NCI-H1930 (cell line): ENCODE measurements at regions not wholly inside any gene's neighbourhood (a gene's known extent, or its start where the extent isn't known, plus 50 kb on each side); places are given as distances from the start of the nearest gene placed in this dataset.

Source experiments
- DNase-seq, 2 experiments: peaks; one replicate each; lab custom pipeline; 2025; lab: John Stamatoyannopoulos, UW

GRCh38 chr3:163672954-163673353 lies 1405.3 kb downstream of the SI start:
- DNase-seq: no peak

DNA sequence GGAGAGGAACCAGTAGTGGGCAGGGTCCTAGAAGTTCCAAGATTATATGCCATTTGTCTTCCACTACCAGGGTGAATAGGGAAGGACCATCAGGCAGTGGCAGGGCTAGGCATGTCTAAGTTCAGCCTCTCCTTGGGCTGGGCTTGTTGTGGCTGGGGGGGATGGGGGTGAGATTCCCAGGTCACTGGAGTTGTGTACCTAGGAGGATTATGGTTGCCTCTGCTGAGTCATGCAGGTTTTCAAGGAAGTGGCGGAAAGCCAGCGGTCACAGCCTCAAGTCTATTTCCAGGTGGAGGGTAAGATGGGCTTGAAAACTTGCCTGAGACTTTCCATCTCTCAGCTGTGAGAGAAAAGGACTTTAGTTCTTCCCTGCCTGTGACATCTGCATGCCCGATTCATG lies 1407.1 kb downstream of the SI start:
- DNase-seq: no peak

DNA sequence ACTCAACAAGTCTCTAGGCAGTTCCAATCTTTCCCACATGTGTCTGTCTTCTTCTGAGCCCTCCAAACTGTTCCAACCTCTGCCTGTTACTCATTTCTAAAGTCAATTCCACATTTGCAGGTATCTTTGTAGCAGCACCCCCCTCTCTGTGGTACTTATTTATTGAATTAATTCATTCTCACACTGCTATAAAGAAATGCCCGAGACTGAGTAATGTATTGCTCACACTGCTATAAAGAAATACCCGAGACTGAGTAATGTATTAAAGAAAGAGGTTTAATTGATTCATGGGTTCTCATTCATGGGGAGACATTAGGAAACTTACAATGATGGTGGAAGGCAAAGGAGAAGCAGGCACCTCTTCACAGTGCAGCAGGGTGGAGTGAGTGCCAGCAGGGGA lies 1413.8 kb downstream of the SI start:
- DNase-seq: no peak

GRCh38 chr3:163657088-163657487 lies 1421.2 kb downstream of the SI start:
- no peak for DNase-seq

- no peak for DNase-seq
Measured at GRCh38 chr3:163655021-163655420, 1423.3 kb downstream of the SI start.

DNA sequence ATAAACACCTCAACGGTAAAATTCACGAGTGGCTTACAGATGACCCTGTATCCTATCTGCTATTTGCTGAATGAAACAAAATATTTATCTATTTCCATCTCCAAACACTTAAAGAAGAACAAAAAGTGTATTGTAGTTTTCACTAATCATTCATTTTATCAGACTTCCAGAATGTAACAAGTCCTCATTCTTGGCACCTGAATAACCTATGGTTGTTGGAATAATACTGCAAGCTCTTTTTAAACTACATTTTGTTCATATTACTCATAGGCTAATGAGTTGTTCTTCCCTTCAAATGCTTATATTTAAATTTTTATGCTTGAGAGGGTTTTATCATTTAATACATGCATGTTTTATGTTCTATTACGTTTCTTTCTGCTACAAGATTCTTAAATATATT lies 1434.1 kb downstream of the SI start:
- no peak for DNase-seq

DNA sequence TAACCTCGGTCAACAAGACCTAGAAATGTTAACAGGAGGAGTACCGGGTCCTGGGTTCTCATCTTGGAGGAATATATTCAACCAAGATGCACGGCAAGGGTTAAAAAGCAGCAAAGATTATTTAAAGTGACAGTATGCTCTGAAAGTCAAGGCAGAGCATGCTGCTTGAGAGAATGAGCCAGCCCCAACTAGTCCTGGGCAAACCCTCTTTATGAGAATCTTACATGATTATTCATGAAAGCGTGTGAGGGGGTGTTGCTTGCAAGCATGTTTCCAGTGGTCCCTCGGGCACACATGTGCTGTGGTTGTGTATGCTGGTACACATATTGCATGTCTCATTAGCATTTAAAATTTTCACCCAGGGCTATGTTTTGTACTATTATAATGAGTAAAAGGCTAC lies 1445.6 kb downstream of the SI start:
- no peak for DNase-seq

- no peak for DNase-seq
Measured at GRCh38 chr3:163626753-163627152, 1451.5 kb downstream of the SI start.

- no peak for DNase-seq
Measured at GRCh38 chr3:163622384-163622783, 1455.9 kb downstream of the SI start.

DNA sequence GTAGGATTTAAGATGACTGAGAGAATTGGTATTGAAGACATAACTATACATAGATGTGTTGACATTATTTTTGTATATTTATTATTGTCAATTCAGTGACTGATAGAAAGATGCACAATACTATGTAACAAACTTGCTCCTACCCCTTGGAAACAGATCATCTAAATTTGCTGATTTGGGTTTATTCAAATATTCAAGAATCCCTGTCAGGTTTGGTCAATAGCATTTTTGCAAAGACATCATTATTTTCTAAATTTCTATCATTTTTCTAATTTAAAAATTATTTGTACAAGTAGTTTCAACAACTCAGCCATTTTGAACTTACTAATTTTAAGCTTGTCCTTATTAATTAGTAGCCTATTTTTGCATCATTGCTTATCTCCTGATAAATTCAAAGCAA lies 1463.4 kb downstream of the SI start:
- DNase-seq: no peak

GRCh38 chr3:163605915-163606314 lies 1472.4 kb downstream of the SI start:
- no peak for DNase-seq

GRCh38 chr3:163601426-163601825 lies 1476.9 kb downstream of the SI start:
- DNase-seq: no peak

GRCh38 chr3:163587342-163587741 lies 1491.0 kb downstream of the SI start:
- no peak for DNase-seq

DNA sequence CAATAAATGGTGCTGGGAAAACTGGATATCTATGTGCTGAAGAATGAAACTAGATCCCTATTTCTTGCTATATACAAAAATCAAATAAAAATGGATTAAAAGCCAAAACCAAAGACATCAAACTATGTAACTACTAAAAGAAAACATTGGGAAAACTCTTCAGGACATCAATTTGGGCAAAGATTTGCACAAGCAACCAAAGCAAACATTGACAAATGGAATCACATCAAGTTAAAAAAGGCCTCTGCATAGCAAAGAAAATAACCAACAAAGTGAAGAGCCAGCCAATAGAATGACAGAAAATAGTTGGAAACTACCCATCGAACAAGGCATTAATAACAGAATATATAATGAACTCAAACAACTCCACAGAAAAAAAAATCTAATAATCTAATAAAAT lies 1495.3 kb downstream of the SI start:
- no peak for DNase-seq

DNA sequence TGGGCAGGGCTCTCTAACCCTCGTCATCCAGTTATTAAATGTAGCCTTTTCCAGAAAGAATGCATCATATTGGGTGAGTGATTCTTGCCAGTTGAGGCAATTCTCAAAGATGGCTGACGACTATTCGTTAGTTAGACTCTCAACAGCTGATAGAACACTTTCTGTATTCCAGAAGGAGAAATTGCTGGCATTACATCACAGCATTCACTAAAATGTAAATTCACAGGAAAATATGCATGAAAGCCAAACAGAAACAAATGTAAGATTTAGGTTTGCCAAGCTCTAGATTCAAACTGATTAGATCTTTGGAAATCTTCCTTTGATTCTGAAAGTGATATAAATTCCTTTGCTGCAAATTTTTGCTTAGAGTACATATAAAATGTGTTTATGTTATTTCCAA lies 1501.0 kb downstream of the SI start:
- DNase-seq: no peak

DNA sequence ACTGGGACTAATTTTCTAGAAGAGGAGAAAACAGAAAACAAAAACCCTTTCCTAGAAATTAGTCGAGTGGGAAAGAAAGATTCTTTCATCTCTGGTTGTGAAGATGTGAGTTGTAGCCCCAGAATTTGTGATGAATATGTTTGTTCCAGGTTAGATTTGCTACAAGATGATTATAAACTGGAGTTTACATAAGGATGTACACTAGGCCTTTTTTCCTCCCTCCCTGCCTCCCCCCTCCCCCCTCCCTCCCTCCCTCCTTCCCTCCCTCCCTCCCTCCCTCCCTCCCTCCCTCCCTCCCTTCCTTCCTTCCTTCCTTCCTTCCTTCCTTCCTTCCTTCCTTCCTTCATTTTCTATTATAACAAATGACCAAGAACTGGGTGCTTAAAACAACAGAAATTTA lies 1502.0 kb downstream of the SI start:
- DNase-seq: no peak

- no peak for DNase-seq
Measured at GRCh38 chr3:163573324-163573723, 1505.0 kb downstream of the SI start.

GRCh38 chr3:163572856-163573255 lies 1505.4 kb downstream of the SI start:
- DNase-seq: no peak

DNA sequence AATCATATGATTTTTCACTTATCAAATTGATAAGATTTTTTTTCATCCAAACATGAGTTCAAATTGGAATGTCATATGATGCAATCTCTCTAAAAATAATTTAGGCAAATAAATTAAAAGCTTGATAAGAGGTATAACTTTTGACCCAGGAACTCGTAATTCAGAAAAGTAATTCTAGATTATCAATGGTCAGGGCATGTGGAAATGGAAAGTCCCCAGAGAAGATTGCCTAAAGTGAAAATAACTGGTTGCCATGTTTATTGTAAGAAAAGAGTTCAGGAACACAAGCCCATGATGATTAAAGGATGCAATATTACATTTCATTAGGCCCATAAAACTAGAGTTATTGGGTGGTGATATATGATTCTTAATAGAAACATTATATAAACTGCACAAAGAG lies 1514.8 kb downstream of the SI start:
- no peak for DNase-seq

- no peak for DNase-seq
Measured at GRCh38 chr3:163562625-163563024, 1515.7 kb downstream of the SI start.

- no peak for DNase-seq
Measured at GRCh38 chr3:163561151-163561550, 1517.1 kb downstream of the SI start.

- no peak for DNase-seq
Measured at GRCh38 chr3:163560459-163560858, 1517.8 kb downstream of the SI start.

DNA sequence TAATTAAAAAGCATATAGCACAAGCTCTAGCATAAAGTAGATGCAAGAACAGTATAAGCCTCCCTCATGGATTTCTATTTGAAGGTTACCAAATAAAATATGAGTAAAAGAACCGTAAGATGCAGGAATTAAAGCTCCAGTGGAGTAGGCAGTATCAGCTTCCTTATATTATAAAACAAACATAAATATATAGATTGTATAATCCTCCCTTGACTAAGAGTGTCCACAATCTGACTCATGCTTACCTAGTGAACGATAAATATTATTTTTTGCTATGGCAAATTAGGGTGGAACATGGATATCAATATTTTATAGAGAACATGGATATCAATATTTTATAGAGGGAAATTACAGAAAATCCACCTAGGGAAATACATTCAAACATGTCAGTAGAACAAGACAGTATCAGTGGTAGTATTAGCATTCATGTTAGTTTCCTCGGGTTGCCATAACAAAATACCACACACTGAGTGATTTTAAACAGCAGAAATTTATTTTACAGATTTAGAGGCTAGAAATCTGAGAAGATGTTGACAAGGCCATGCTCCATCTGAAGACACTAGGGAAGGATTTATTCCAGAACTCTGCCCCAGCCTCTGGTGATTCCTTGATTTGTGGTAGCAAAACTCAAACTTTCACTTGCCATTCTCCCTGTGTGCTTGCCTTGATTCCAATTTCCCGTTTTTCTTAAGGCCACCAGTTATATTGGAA lies 1521.3 kb downstream of the SI start:
- no peak for DNase-seq

GRCh38 chr3:163555918-163556317 lies 1522.4 kb downstream of the SI start:
- no peak for DNase-seq

DNA sequence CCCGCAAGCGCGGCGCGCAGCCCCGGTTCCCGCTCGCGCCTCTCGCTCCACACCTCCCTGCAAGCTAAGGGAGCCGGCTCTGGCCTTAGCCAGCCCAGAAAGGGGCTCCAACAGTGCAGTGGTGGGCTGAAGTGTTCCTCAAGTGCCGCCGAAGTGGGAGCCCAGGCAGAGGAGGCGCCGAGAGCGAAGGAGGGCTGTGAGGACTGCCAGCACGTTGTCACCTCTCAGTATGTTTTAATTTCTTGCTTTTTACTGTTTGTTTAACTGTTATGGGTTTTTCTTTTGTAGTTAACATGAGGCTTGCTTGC lies 1525.7 kb downstream of the SI start:
- DNase-seq: no peak
